Activated CD4-positive, alpha-beta T cell treated with anti-CD3 and anti-CD28 coated beads, Interleukin-10, Interleukin-2, amounts not matched to agents 100 ng/mL and 50 ng/mL, durations not matched to agents 16 hours and 8 hours (primary cell): ENCODE measurements at regions not wholly inside any gene's neighbourhood (a gene's known extent, or its start where the extent isn't known, plus 50 kb on each side); places are given as distances from the start of the nearest gene placed in this dataset.

Experiments
- DNase-seq: peaks from one replicate; pipeline ENCODE4 v3.0.0-alpha.2; 2020

- DNase-seq, result no peak
Observed at GRCh38 chr15:61524086-61524485, 295.0 kb upstream of the RORA start.

GRCh38 chr15:61522411-61522810 is 293.3 kb upstream of the RORA start:
- DNase-seq, result no peak

GRCh38 chr15:61521953-61522352 is 292.9 kb upstream of the RORA start:
- DNase-seq, result no peak

- DNase-seq, result no peak
Observed at GRCh38 chr15:61519296-61519695, 290.2 kb upstream of the RORA start.

- DNase-seq, result no peak
Observed at GRCh38 chr15:61518191-61518950, 289.3 kb upstream of the RORA start.

- DNase-seq, result no peak
Observed at GRCh38 chr15:61517776-61518175, 288.7 kb upstream of the RORA start.

- DNase-seq, result no peak
Observed at GRCh38 chr15:61517335-61517734, 288.2 kb upstream of the RORA start.

- no peak for DNase-seq
Observed at GRCh38 chr15:61511756-61512155, 282.7 kb upstream of the RORA start.

GRCh38 chr15:61511089-61511488 is 282.0 kb upstream of the RORA start:
- DNase-seq, result no peak

- no peak for DNase-seq
Observed at GRCh38 chr15:61509327-61509840, 280.3 kb upstream of the RORA start.

GRCh38 chr15:61503383-61503969 is 274.4 kb upstream of the RORA start:
- no peak for DNase-seq

- no peak for DNase-seq
Observed at GRCh38 chr15:61501815-61502389, 272.8 kb upstream of the RORA start.

GRCh38 chr15:61500951-61501620 is 272.0 kb upstream of the RORA start:
- no peak for DNase-seq

GRCh38 chr15:61500523-61500922 is 271.4 kb upstream of the RORA start:
- DNase-seq, result no peak

GRCh38 chr15:61499376-61499775 is 270.3 kb upstream of the RORA start:
- no peak for DNase-seq

GRCh38 chr15:61489571-61489970 is 260.5 kb upstream of the RORA start:
- no peak for DNase-seq

GRCh38 chr15:61483599-61483998 is 254.5 kb upstream of the RORA start:
- no peak for DNase-seq

- no peak for DNase-seq
Observed at GRCh38 chr15:61481886-61482285, 252.8 kb upstream of the RORA start.

GRCh38 chr15:61480863-61481262 is 251.8 kb upstream of the RORA start:
- no peak for DNase-seq

- no peak for DNase-seq
Observed at GRCh38 chr15:61480295-61480694, 251.2 kb upstream of the RORA start.

GRCh38 chr15:61479613-61480012 is 250.5 kb upstream of the RORA start:
- no peak for DNase-seq

GRCh38 chr15:61476741-61477140 is 247.6 kb upstream of the RORA start:
- no peak for DNase-seq

- no peak for DNase-seq
Observed at GRCh38 chr15:61474796-61475195, 245.7 kb upstream of the RORA start.

GRCh38 chr15:61467823-61468222 is 238.7 kb upstream of the RORA start:
- DNase-seq, result no peak
